Endothelial cell of umbilical vein (primary cell): ENCODE measurements at regions not wholly inside any gene's neighbourhood (a gene's known extent, or its start where the extent isn't known, plus 50 kb on each side); places are given as distances from the start of the nearest gene placed in this dataset.

Source experiments
- CTCF ChIP-seq, 2 donors: IDR thresholded peaks; 1 replicate in 1 of 2; 2 replicates in 1 of 2; pipeline ENCODE4 v1.5.1; 2011; ENCODE audit warnings: low read length in 2 of 2, mild to moderate bottlenecking in 2 of 2, moderate library complexity in 2 of 2, control low read depth in 1 of 2, inconsistent platforms in 1 of 2, low read depth in 1 of 2; ENCODE audit not compliant: insufficient read depth in 1 of 2; ENCODE audit errors: extremely low read depth in 1 of 2
- EZH2 ChIP-seq: IDR thresholded peaks from 2 replicates; pipeline ENCODE4 v1.6.1; 2012; ENCODE audit warnings: borderline replicate concordance, low read depth, mild to moderate bottlenecking, moderate library complexity, low read length, inconsistent platforms; ENCODE audit not compliant: severe bottlenecking
- FOS ChIP-seq: IDR thresholded peaks from 2 replicates; pipeline ENCODE4 v1.6.1; 2011; ENCODE audit warnings: mild to moderate bottlenecking, low read length, moderate library complexity, borderline replicate concordance; ENCODE audit not compliant: insufficient read depth
- JUN ChIP-seq: IDR thresholded peaks from 2 replicates; pipeline ENCODE4 v1.6.1; 2011; ENCODE audit warnings: borderline replicate concordance, low read depth; ENCODE audit not compliant: insufficient read length, insufficient read depth
- MAX ChIP-seq: IDR thresholded peaks from 2 replicates; pipeline ENCODE4 v1.6.1; 2011; ENCODE audit not compliant: insufficient read depth, insufficient read length
- POLR2A ChIP-seq: IDR thresholded peaks from 2 replicates; pipeline ENCODE4 v1.6.1; 2012; ENCODE audit warnings: low read depth, mild to moderate bottlenecking, control low read depth, low read length
- POLR2AphosphoS5 ChIP-seq: IDR thresholded peaks from 2 replicates; pipeline ENCODE4 v1.6.1; 2012; ENCODE audit warnings: low read depth, mild to moderate bottlenecking, control low read depth, low read length, moderate library complexity; ENCODE audit not compliant: insufficient read depth

GRCh38 chr3:110821586-110821985, 250.0 kb upstream of the NECTIN3 start:
- TF ChIP-seq POLR2AphosphoS5: no peak
- no peak for TF ChIP-seq POLR2A
- no peak for TF ChIP-seq CTCF (IDR thresholded peaks at IDR 0.05; ENCODE audit: extremely low read depth in 1 of 2, insufficient read depth in 1 of 2, low read depth in 1 of 2, low read length in 2 of 2)
- no peak for TF ChIP-seq FOS
- TF ChIP-seq EZH2: no peak
- no peak for TF ChIP-seq MAX
- TF ChIP-seq JUN: no peak
